HepG2 (cell line): ENCODE measurements at regions not wholly inside any gene's neighbourhood (a gene's known extent, or its start where the extent isn't known, plus 50 kb on each side); places are given as distances from the start of the nearest gene placed in this dataset.

Experiments
- ATAC-seq: fragments of 200-7000 bp; cut with Tn5 transposase; 3 replicates; pipeline ENCODE4 v1.9.1; 2020; ENCODE audit warnings: mild to moderate bottlenecking, moderate library complexity
- BruUV-seq: library from RNA; stranded (reverse); fragments of 400-500 nt; replicated peaks from 2 replicates; lab custom pipeline; 2021; lab: Mats Ljungman, UMichigan
- CTCF ChIA-PET: fragments of 300-600 bp; formaldehyde crosslinking; extraction: SDS; loops from one replicate; lab custom pipeline; 2021; ENCODE audit warnings: low total read pairs, inconsistent platforms, low intra/inter-chr PET ratio; lab: Yijun Ruan, JAX
- POLR2A ChIA-PET: fragments of 350-600 bp; sonication (Branson Sonifier 250); formaldehyde crosslinking; loops from one replicate; lab custom pipeline; 2020; ENCODE audit warnings: antibody characterized with exemption, inconsistent platforms; lab: Yijun Ruan, JAX
- DNase-seq: peaks from one replicate; pipeline ENCODE4 v3.0.0-alpha.2; 2015; ENCODE audit warnings: low spot score
- FAIRE-seq: peaks from 3 replicates; lab custom pipeline; 2011; peaks lifted over from hg19 to GRCh38; lab: Jason Lieb, UNC
- H2AFZ ChIP-seq: one replicate; pipeline ENCODE4 v1.6.1; 2011; ENCODE audit warnings: low read length, inconsistent platforms
- H3K27ac ChIP-seq: fragments of 300-600 bp; 3 replicates; pipeline ENCODE4 v1.8.0; 2011; ENCODE audit warnings: mixed run types, mild to moderate bottlenecking, mixed read lengths, low read length, inconsistent platforms; ENCODE audit not compliant: insufficient read depth; ENCODE audit errors: extremely low read length
- H3K27me3 ChIP-seq, 2 experiments: fragments of 200-600 bp in 1 of 2; 2 replicates in 1 of 2; 3 replicates in 1 of 2; pipeline versions ENCODE4 v1.6.0 to v1.8.0; 2011; ENCODE audit warnings: low read length in 2 of 2, mild to moderate bottlenecking in 2 of 2, moderate library complexity in 2 of 2, inconsistent platforms in 1 of 2; ENCODE audit not compliant: insufficient read depth in 2 of 2, control insufficient read depth in 1 of 2
- H3K36me3 ChIP-seq, 2 experiments: fragments of 200-600 bp in 1 of 2; replicated peaks in 1 of 2; 2 replicates in 1 of 2; 3 replicates in 1 of 2; pipeline versions ENCODE4 v1.5.1 to v1.8.0; 2011; ENCODE audit warnings: low read length in 2 of 2, inconsistent platforms in 1 of 2; ENCODE audit not compliant: insufficient read depth in 2 of 2, control insufficient read depth in 1 of 2
- H3K4me1 ChIP-seq: 2 replicates; pipeline ENCODE4 v1.5.1; 2012; ENCODE audit warnings: low read length, inconsistent platforms; ENCODE audit not compliant: insufficient read depth
- H3K4me2 ChIP-seq: 2 replicates; pipeline ENCODE4 v1.6.0; 2011; ENCODE audit warnings: low read depth, low read length, inconsistent platforms
- H3K4me3 ChIP-seq, 3 experiments: fragments of 200-600 bp in 1 of 3; sonication (generic), shearing (Covaris generic) in 1 of 3; replicated peaks in 1 of 3; 2 replicates each; pipeline ENCODE4 v1.5.1; 2011 to 2016; ENCODE audit warnings: low read length in 3 of 3, inconsistent platforms in 2 of 3, low read depth in 2 of 3, mild to moderate bottlenecking in 2 of 3, control low read depth in 1 of 3, mixed read lengths in 1 of 3; ENCODE audit not compliant: insufficient read depth in 1 of 3
- H3K79me2 ChIP-seq: one replicate; pipeline ENCODE4 v1.6.1; 2011; ENCODE audit warnings: low read length, inconsistent platforms; ENCODE audit not compliant: insufficient read depth
- H3K9ac ChIP-seq: 2 replicates; pipeline ENCODE4 v1.6.0; 2011; ENCODE audit warnings: mild to moderate bottlenecking, low read depth, low read length, inconsistent platforms; ENCODE audit not compliant: insufficient read depth
- H3K9me3 ChIP-seq: 2 replicates; pipeline ENCODE4 v1.5.1; 2012; ENCODE audit warnings: mild to moderate bottlenecking, low read length
- H4K20me1 ChIP-seq: 2 replicates; pipeline ENCODE4 v1.6.0; 2011; ENCODE audit warnings: inconsistent platforms, mild to moderate bottlenecking, low read length, moderate library complexity; ENCODE audit not compliant: insufficient read depth
- E2F2 ChIP-seq: sonication (generic); formaldehyde crosslinking; IDR thresholded peaks from 2 replicates; pipeline ENCODE4 v1.4.0; 2020; ENCODE audit warnings: missing genetic modification reagents, borderline replicate concordance
- FOXA3 ChIP-seq: IDR thresholded peaks from 2 replicates; pipeline ENCODE4 v1.6.1; 2016; ENCODE audit warnings: missing genetic modification reagents, missing compliant biosample characterization
- RERE ChIP-seq: IDR thresholded peaks from 2 replicates; pipeline ENCODE4 v1.6.1; 2016; ENCODE audit warnings: low read depth, missing genetic modification reagents, missing compliant biosample characterization
- SIX1 ChIP-seq: sonication (generic); formaldehyde crosslinking; IDR thresholded peaks from 2 replicates; pipeline ENCODE4 v1.4.0; 2020; ENCODE audit warnings: missing genetic modification reagents, borderline replicate concordance
- YEATS2 ChIP-seq: sonication (generic); formaldehyde crosslinking; IDR thresholded peaks from 2 replicates; pipeline ENCODE4 v1.4.0; 2020; ENCODE audit warnings: missing genetic modification reagents, borderline replicate concordance
- ZBTB39 ChIP-seq: sonication (generic); formaldehyde crosslinking; IDR thresholded peaks from 2 replicates; pipeline ENCODE4 v1.5.0; 2020; ENCODE audit warnings: missing genetic modification reagents
- ZNF124 ChIP-seq: sonication (generic); formaldehyde crosslinking; IDR thresholded peaks from 2 replicates; pipeline ENCODE4 v1.4.0; 2020; ENCODE audit warnings: missing genetic modification reagents
- ZSCAN21 ChIP-seq: sonication (generic); formaldehyde crosslinking; IDR thresholded peaks from 2 replicates; pipeline ENCODE4 v1.8.0; 2022; ENCODE audit warnings: mild to moderate bottlenecking, missing genetic modification reagents, moderate library complexity, borderline replicate concordance
- WGBS: methylation state at CpG from one replicate; pipeline ENCODE4 v1.1.6; 2017; ENCODE audit warnings: low lambda C conversion rate; 5-methylcytosine and 5-hydroxymethylcytosine counted together
- in situ Hi-C: cut with HindIII; loops from 2 replicates; pipeline ENCODE4 v1.10.0; 2017; ENCODE audit warnings: low pct_unique_long_range_greater_than_20kb; ENCODE audit not compliant: extremely low pct_ligation_motif_present
- intact Hi-C: fragments of 100-400 bp; cut with micrococcal nuclease; formaldehyde crosslinking; loops from one replicate; pipeline ENCODE4 v1.10.0; 2022; ENCODE audit not compliant: unreplicated experiment

- DNase-seq (no peak), FAIRE-seq (no peak), ATAC-seq (no peak)
- ChIA-PET CTCF (no interaction called here), POLR2A (no interaction called here)
- Histone ChIP-seq H3K4me1 (no peaks in the 10 kb centered on the region), H3K27ac (no peak overlapping the region), H3K36me3 (no peaks in the 10 kb centered on the region), H2AFZ (no peak overlapping the region), H3K27me3 (peaks cover 1 to 18% of the 10 kb centered on the region in 2 experiments; a peak in 2 of 5 replicates), H3K9ac (no peak overlapping the region), H3K9me3 (no peaks in the 10 kb centered on the region), H3K79me2 (no peaks in the 10 kb centered on the region), H4K20me1 (no peaks in the 10 kb centered on the region), H3K4me2 (no peak overlapping the region), H3K4me3 (no peak overlapping the region)
- in situ Hi-C loops (no loop called here), intact Hi-C loops (no loop called here)
- no TSS peak for BruUV-seq
- WGBS, result 37% methylated on average over 7 of the region's 7 CpGs
- TF ChIP-seq ZBTB39 (CRISPR knock-in tag), result no peak
- no peak for TF ChIP-seq FOXA3
- no peak for TF ChIP-seq RERE (CRISPR knock-in tag)
- TF ChIP-seq E2F2 (CRISPR knock-in tag), result no peak
- no peak for TF ChIP-seq YEATS2
- TF ChIP-seq ZSCAN21, result no peak
- TF ChIP-seq SIX1, result no peak
- TF ChIP-seq ZNF124 (CRISPR knock-in tag), result no peak
Observed at GRCh38 chr9:90724112-90724511, 77.5 kb upstream of the SYK start.
